ENCODE measurements at regions not wholly inside any gene's neighbourhood (a gene's known extent, or its start where the extent isn't known, plus 50 kb on each side); places are given as distances from the start of the nearest gene placed in this dataset.

DNA sequence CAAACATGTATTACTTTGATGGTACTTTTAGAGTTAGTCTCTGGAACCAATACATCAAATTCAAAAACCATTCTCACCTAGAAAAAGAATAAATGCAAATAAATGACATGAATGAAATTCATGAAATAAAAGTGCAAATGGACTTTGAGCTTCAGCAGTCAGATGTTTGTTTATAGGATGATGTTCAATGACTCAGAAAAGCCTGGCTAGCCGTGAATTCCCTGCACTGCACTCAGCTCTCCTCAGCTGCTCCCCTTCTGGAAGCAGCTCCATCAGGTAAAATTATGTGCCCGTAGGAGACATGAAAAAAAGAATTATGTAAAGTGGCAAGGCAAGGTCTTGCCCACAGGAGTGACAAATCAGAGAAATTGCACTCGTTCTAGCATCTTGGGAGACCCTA lies 390.6 kb downstream of the GPM6A start:
- TF ChIP-seq, protein P1, sequence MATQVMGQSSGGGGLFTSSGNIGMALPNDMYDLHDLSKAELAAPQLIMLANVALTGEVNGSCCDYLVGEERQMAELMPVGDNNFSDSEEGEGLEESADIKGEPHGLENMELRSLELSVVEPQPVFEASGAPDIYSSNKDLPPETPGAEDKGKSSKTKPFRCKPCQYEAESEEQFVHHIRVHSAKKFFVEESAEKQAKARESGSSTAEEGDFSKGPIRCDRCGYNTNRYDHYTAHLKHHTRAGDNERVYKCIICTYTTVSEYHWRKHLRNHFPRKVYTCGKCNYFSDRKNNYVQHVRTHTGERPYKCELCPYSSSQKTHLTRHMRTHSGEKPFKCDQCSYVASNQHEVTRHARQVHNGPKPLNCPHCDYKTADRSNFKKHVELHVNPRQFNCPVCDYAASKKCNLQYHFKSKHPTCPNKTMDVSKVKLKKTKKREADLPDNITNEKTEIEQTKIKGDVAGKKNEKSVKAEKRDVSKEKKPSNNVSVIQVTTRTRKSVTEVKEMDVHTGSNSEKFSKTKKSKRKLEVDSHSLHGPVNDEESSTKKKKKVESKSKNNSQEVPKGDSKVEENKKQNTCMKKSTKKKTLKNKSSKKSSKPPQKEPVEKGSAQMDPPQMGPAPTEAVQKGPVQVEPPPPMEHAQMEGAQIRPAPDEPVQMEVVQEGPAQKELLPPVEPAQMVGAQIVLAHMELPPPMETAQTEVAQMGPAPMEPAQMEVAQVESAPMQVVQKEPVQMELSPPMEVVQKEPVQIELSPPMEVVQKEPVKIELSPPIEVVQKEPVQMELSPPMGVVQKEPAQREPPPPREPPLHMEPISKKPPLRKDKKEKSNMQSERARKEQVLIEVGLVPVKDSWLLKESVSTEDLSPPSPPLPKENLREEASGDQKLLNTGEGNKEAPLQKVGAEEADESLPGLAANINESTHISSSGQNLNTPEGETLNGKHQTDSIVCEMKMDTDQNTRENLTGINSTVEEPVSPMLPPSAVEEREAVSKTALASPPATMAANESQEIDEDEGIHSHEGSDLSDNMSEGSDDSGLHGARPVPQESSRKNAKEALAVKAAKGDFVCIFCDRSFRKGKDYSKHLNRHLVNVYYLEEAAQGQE (tag by site-specific recombination; IDR thresholded peaks at IDR 0.05), result no peak
- TF ChIP-seq, protein P2, sequence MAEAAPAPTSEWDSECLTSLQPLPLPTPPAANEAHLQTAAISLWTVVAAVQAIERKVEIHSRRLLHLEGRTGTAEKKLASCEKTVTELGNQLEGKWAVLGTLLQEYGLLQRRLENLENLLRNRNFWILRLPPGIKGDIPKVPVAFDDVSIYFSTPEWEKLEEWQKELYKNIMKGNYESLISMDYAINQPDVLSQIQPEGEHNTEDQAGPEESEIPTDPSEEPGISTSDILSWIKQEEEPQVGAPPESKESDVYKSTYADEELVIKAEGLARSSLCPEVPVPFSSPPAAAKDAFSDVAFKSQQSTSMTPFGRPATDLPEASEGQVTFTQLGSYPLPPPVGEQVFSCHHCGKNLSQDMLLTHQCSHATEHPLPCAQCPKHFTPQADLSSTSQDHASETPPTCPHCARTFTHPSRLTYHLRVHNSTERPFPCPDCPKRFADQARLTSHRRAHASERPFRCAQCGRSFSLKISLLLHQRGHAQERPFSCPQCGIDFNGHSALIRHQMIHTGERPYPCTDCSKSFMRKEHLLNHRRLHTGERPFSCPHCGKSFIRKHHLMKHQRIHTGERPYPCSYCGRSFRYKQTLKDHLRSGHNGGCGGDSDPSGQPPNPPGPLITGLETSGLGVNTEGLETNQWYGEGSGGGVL (tag by site-specific recombination; IDR thresholded peaks at IDR 0.05), result no peak
- TF ChIP-seq ZNF23 (tag by site-specific recombination; IDR thresholded peaks at IDR 0.05; ENCODE audit: borderline replicate concordance), result no peak
- TF ChIP-seq, protein P3, sequence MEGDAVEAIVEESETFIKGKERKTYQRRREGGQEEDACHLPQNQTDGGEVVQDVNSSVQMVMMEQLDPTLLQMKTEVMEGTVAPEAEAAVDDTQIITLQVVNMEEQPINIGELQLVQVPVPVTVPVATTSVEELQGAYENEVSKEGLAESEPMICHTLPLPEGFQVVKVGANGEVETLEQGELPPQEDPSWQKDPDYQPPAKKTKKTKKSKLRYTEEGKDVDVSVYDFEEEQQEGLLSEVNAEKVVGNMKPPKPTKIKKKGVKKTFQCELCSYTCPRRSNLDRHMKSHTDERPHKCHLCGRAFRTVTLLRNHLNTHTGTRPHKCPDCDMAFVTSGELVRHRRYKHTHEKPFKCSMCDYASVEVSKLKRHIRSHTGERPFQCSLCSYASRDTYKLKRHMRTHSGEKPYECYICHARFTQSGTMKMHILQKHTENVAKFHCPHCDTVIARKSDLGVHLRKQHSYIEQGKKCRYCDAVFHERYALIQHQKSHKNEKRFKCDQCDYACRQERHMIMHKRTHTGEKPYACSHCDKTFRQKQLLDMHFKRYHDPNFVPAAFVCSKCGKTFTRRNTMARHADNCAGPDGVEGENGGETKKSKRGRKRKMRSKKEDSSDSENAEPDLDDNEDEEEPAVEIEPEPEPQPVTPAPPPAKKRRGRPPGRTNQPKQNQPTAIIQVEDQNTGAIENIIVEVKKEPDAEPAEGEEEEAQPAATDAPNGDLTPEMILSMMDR (tag by site-specific recombination; IDR thresholded peaks at IDR 0.05), result no peak
- no peak for TF ChIP-seq ZNF214 (tag by site-specific recombination; IDR thresholded peaks at IDR 0.05; ENCODE audit: borderline replicate concordance)
- TF ChIP-seq BCL11A (tag by site-specific recombination; IDR thresholded peaks at IDR 0.05; ENCODE audit: low read depth), result no peak
- no peak for TF ChIP-seq ZNF335 (tag by site-specific recombination; conservative IDR thresholded peaks at IDR 0.05)
- TF ChIP-seq HOXA7 (CRISPR knock-in tag; IDR thresholded peaks at IDR 0.05; ENCODE audit: borderline replicate concordance), result no peak
- TF ChIP-seq ZNF596 (tag by site-specific recombination; IDR thresholded peaks at IDR 0.05), result no peak
- TF ChIP-seq, protein P4, sequence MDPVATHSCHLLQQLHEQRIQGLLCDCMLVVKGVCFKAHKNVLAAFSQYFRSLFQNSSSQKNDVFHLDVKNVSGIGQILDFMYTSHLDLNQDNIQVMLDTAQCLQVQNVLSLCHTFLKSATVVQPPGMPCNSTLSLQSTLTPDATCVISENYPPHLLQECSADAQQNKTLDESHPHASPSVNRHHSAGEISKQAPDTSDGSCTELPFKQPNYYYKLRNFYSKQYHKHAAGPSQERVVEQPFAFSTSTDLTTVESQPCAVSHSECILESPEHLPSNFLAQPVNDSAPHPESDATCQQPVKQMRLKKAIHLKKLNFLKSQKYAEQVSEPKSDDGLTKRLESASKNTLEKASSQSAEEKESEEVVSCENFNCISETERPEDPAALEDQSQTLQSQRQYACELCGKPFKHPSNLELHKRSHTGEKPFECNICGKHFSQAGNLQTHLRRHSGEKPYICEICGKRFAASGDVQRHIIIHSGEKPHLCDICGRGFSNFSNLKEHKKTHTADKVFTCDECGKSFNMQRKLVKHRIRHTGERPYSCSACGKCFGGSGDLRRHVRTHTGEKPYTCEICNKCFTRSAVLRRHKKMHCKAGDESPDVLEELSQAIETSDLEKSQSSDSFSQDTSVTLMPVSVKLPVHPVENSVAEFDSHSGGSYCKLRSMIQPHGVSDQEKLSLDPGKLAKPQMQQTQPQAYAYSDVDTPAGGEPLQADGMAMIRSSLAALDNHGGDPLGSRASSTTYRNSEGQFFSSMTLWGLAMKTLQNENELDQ (tag by site-specific recombination; IDR thresholded peaks at IDR 0.05; ENCODE audit: low read depth), result no peak
- no peak for TF ChIP-seq YY1 (tag by site-specific recombination; IDR thresholded peaks at IDR 0.05)
- no peak for TF ChIP-seq ZNF174 (tag by site-specific recombination; IDR thresholded peaks at IDR 0.05)

All from HEK293 (cell line).